H1 (cell line): ENCODE measurements at regions not wholly inside any gene's neighbourhood (a gene's known extent, or its start where the extent isn't known, plus 50 kb on each side); places are given as distances from the start of the nearest gene placed in this dataset.

Experiments used
- CTCF ChIA-PET: fragments of 300-600 bp; sonication (Branson Sonifier 250); formaldehyde crosslinking; loops from one replicate; lab custom pipeline; 2021; ENCODE audit not compliant: partially characterized antibody; lab: Charles Lee
- POLR2A ChIA-PET: fragments of 300-600 bp; sonication (Branson Sonifier 250); formaldehyde crosslinking; loops from one replicate; lab custom pipeline; 2021; ENCODE audit warnings: inconsistent platforms; ENCODE audit not compliant: partially characterized antibody; lab: Charles Lee
- DNase-seq, 2 experiments: peaks; one replicate each; pipeline versions ENCODE4 v3.0.0 to v3.0.0-alpha.2; 2010 to 2022; ENCODE audit warnings: low spot score in 2 of 2, low read depth in 1 of 2, mixed read lengths in 1 of 2
- FAIRE-seq: peaks from 2 replicates; lab custom pipeline; 2011; peaks lifted over from hg19 to GRCh38; lab: Jason Lieb, UNC
- H2AFZ ChIP-seq: 2 replicates; pipeline ENCODE4 v1.8.1; 2012; ENCODE audit warnings: low read length, inconsistent platforms
- H2AK5ac ChIP-seq: 2 replicates; pipeline ENCODE4 v1.6.1; 2013; ENCODE audit warnings: low read depth, low read length
- H2BK120ac ChIP-seq: replicated peaks from 2 replicates; pipeline ENCODE3; 2013; ENCODE audit warnings: low read depth, low read length, inconsistent platforms
- H2BK12ac ChIP-seq: 2 replicates; pipeline ENCODE4 v1.6.1; 2013; ENCODE audit warnings: low read depth, low read length
- H2BK15ac ChIP-seq: 2 replicates; pipeline ENCODE4 v1.6.1; 2013; ENCODE audit warnings: low read length
- H2BK20ac ChIP-seq: 2 replicates; pipeline ENCODE4 v1.6.1; 2013; ENCODE audit warnings: low read length
- H2BK5ac ChIP-seq: 2 replicates; pipeline ENCODE4 v1.6.1; 2013; ENCODE audit warnings: low read depth, low read length
- H3K14ac ChIP-seq: 2 replicates; pipeline ENCODE4 v1.6.1; 2013; ENCODE audit warnings: inconsistent platforms; ENCODE audit not compliant: insufficient read length
- H3K18ac ChIP-seq: 2 replicates; pipeline ENCODE4 v1.6.1; 2013; ENCODE audit warnings: low read length; ENCODE audit errors: extremely low read depth
- H3K23ac ChIP-seq: 2 replicates; pipeline ENCODE4 v1.6.1; 2013; ENCODE audit warnings: inconsistent platforms; ENCODE audit not compliant: insufficient read length
- H3K23me2 ChIP-seq: 2 replicates; pipeline ENCODE4 v1.6.1; 2013; ENCODE audit warnings: low read depth, low read length
- H3K27ac ChIP-seq: 2 replicates; pipeline ENCODE4 v1.6.1; 2011; ENCODE audit warnings: low read depth, low read length, inconsistent platforms
- H3K27me3 ChIP-seq, 4 experiments: replicated peaks in 1 of 4; 1 replicate in 1 of 4; 2 replicates in 3 of 4; pipeline versions ENCODE4 v1.6.1 to v1.8.1; 2011 to 2013; ENCODE audit warnings: low read length in 3 of 4, mild to moderate bottlenecking in 3 of 4, inconsistent platforms in 2 of 4, mixed read lengths in 2 of 4, moderate library complexity in 1 of 4; ENCODE audit not compliant: control insufficient read depth in 3 of 4, insufficient read depth in 3 of 4; ENCODE audit errors: extremely low read depth in 1 of 4
- H3K36me3 ChIP-seq, 4 experiments: 2 replicates each; pipeline versions ENCODE4 v1.6.1 to v1.8.1; 2011 to 2013; ENCODE audit warnings: mild to moderate bottlenecking in 4 of 4, low read length in 3 of 4, moderate library complexity in 2 of 4, control low read depth in 1 of 4, inconsistent platforms in 1 of 4; ENCODE audit not compliant: insufficient read depth in 4 of 4, control insufficient read depth in 2 of 4
- H3K4ac ChIP-seq: replicated peaks from 2 replicates; pipeline ENCODE3; 2013; ENCODE audit warnings: low read length, low read depth, mixed read lengths, inconsistent platforms; ENCODE audit not compliant: insufficient read length
- H3K4me1 ChIP-seq, 4 experiments: replicated peaks in 1 of 4; 1 replicate in 1 of 4; 2 replicates in 3 of 4; pipeline versions ENCODE4 v1.6.1 to v1.8.1; 2011 to 2013; ENCODE audit warnings: low read length in 3 of 4, inconsistent platforms in 2 of 4, mixed read lengths in 1 of 4; ENCODE audit not compliant: insufficient read depth in 4 of 4, control insufficient read depth in 3 of 4
- H3K4me2 ChIP-seq, 2 experiments: 2 replicates each; pipeline versions ENCODE4 v1.6.1 to v1.8.1; 2011 to 2013; ENCODE audit warnings: low read depth in 2 of 2, low read length in 2 of 2, control low read depth in 1 of 2, inconsistent platforms in 1 of 2, mild to moderate bottlenecking in 1 of 2; ENCODE audit not compliant: insufficient read depth in 1 of 2
- H3K4me3 ChIP-seq, 4 experiments: fragments of 200-600, 300-600 bp in 1 of 4; sonication (generic), shearing (Covaris generic), sonication (Bioruptor Twin) in 1 of 4; 2 replicates each; pipeline versions ENCODE4 v1.5.1 to v1.8.1; 2011 to 2016; ENCODE audit warnings: low read length in 4 of 4, low read depth in 3 of 4, control low read depth in 2 of 4, inconsistent platforms in 2 of 4, mild to moderate bottlenecking in 2 of 4, mixed read lengths in 1 of 4, moderate library complexity in 1 of 4; ENCODE audit not compliant: insufficient read depth in 2 of 4; ENCODE audit errors: extremely low read depth in 1 of 4
- H3K56ac ChIP-seq: replicated peaks from 2 replicates; pipeline ENCODE3; 2013; ENCODE audit warnings: low read depth, mild to moderate bottlenecking, mixed read lengths, low read length, inconsistent platforms; ENCODE audit not compliant: insufficient read length
- H3K79me1 ChIP-seq: 2 replicates; pipeline ENCODE4 v1.6.1; 2013; ENCODE audit warnings: low read depth, low read length, control low read depth
- H3K79me2 ChIP-seq, 2 experiments: 2 replicates each; pipeline versions ENCODE4 v1.6.1 to v1.8.1; 2012 to 2013; ENCODE audit warnings: low read length in 2 of 2, mild to moderate bottlenecking in 2 of 2, inconsistent platforms in 1 of 2; ENCODE audit not compliant: insufficient read depth in 2 of 2, control insufficient read depth in 1 of 2
- H3K9ac ChIP-seq, 4 experiments: replicated peaks in 1 of 4; 1 replicate in 1 of 4; 2 replicates in 3 of 4; pipeline versions ENCODE4 v1.6.1 to v1.8.1; 2011 to 2013; ENCODE audit warnings: low read depth in 3 of 4, low read length in 3 of 4, control low read depth in 2 of 4, mild to moderate bottlenecking in 2 of 4, moderate library complexity in 2 of 4, inconsistent platforms in 1 of 4; ENCODE audit errors: extremely low read depth in 1 of 4
- H3K9me3 ChIP-seq, 2 experiments: 2 replicates each; pipeline versions ENCODE4 v1.6.1 to v1.8.1; 2012 to 2013; ENCODE audit warnings: mild to moderate bottlenecking in 2 of 2, moderate library complexity in 2 of 2, control low read depth in 1 of 2, inconsistent platforms in 1 of 2, low read depth in 1 of 2, low read length in 1 of 2, mixed read lengths in 1 of 2; ENCODE audit not compliant: insufficient read depth in 2 of 2
- H4K20me1 ChIP-seq, 2 experiments: replicated peaks in 1 of 2; 2 replicates each; pipeline versions ENCODE3 to v1.8.1; 2011 to 2013; ENCODE audit warnings: inconsistent platforms in 2 of 2, low read length in 2 of 2, mild to moderate bottlenecking in 1 of 2; ENCODE audit not compliant: insufficient read depth in 2 of 2, control insufficient read depth in 1 of 2
- H4K5ac ChIP-seq: 2 replicates; pipeline ENCODE4 v1.6.1; 2013; ENCODE audit warnings: low read length, low read depth, mixed read lengths, inconsistent platforms; ENCODE audit not compliant: insufficient read length
- H4K8ac ChIP-seq: 2 replicates; pipeline ENCODE4 v1.8.0; 2013; ENCODE audit warnings: mild to moderate bottlenecking, moderate library complexity, low read length, inconsistent platforms; ENCODE audit not compliant: insufficient read depth; ENCODE audit errors: extremely low read depth
- H4K91ac ChIP-seq: replicated peaks from 2 replicates; pipeline ENCODE3; 2013; ENCODE audit warnings: low read length, mixed read lengths, inconsistent platforms; ENCODE audit not compliant: insufficient read length
- HDAC2 ChIP-seq, 2 experiments: fragments of 300-600 bp in 1 of 2; sonication (generic) in 1 of 2; IDR thresholded peaks; 2 replicates each; pipeline ENCODE4 v1.6.1; 2011 to 2012; ENCODE audit warnings: low read depth in 2 of 2, low read length in 2 of 2, mild to moderate bottlenecking in 2 of 2, moderate library complexity in 2 of 2, borderline replicate concordance in 1 of 2, inconsistent platforms in 1 of 2
- SIN3A ChIP-seq, 2 experiments: IDR thresholded peaks in 1 of 2; conservative IDR thresholded peaks in 1 of 2; 2 replicates each; pipeline ENCODE4 v1.6.1; 2011 to 2012; ENCODE audit warnings: low read length in 2 of 2, improper control_type of control experiment in 1 of 2, low read depth in 1 of 2, mild to moderate bottlenecking in 1 of 2
- WGBS, 2 experiments: shearing (Covaris generic) in 1 of 2; methylation state at CpG; one replicate each; pipeline versions ENCODE4 v1.1.6 to v1.1.7; 2013 to 2015; ENCODE audit warnings: low lambda C conversion rate in 2 of 2, mixed read lengths in 2 of 2, inconsistent platforms in 1 of 2, low coverage in 1 of 2, missing lambda C conversion rate in 1 of 2; ENCODE audit not compliant: insufficient replicate concordance in 2 of 2, insufficient coverage in 1 of 2, insufficient read length in 1 of 2; ENCODE audit errors: extremely low coverage in 1 of 2, missing lambda C conversion rate in 1 of 2; 5-methylcytosine and 5-hydroxymethylcytosine counted together

- no peaks in the 10 kb centered on the region for H3K23me2 ChIP-seq
- no peaks in the 10 kb centered on the region for H3K4me1 ChIP-seq
- H3K36me3 ChIP-seq = no peaks in the 10 kb centered on the region
- no peak overlapping the region for H3K56ac ChIP-seq
- no peaks in the 10 kb centered on the region for H3K27me3 ChIP-seq
- H4K91ac ChIP-seq = no peak overlapping the region
- no peak overlapping the region for H2BK120ac ChIP-seq
- H3K79me2 ChIP-seq = no peaks in the 10 kb centered on the region
- no peak overlapping the region for H2BK5ac ChIP-seq
- 81% methylated on average over 15 of the region's 15 CpGs; no CpG with 5 or more reads in 1 of the 2 experiments for WGBS, 2 experiments
- peaks cover 0 to 3% of the 10 kb centered on the region in 2 experiments for H4K20me1 ChIP-seq
- H3K14ac ChIP-seq = no peak overlapping the region
- no peak overlapping the region for H3K9ac ChIP-seq
- H3K9me3 ChIP-seq = no peaks in the 10 kb centered on the region
- no peak overlapping the region for H2AK5ac ChIP-seq
- CTCF ChIA-PET = interaction anchor here (1.3 to 1.5 kb wide), 3 partner anchors 10 to 162 kb away, joined by 3 to 4 read pairs (median 4); no protein-coding TSS in a partner anchor
- no peak overlapping the region for H3K27ac ChIP-seq
- no peak overlapping the region for H2BK15ac ChIP-seq
- no peak overlapping the region for H2AFZ ChIP-seq
- no peaks in the 10 kb centered on the region for H3K79me1 ChIP-seq
- TF ChIP-seq HDAC2 (IDR thresholded peaks at IDR 0.05; ENCODE audit: borderline replicate concordance in 1 of 2, low read depth in 2 of 2, low read length in 2 of 2) (no peak), SIN3A (conservative IDR thresholded peaks at IDR 0.05 in 1 of 2, IDR thresholded peaks at IDR 0.05 in 1 of 2; ENCODE audit: low read depth in 1 of 2, low read length in 2 of 2) (peak in 1 of 2 experiments; percentile 58; a peak in 1 of 4 replicates)
- TF ChIP-seq, all 59 proteins: peak for 1
- H3K4me3 ChIP-seq = no peak overlapping the region
- POLR2A ChIA-PET = interaction anchor here (1.5 kb wide), 1 partner anchor 62 kb away, joined by 5 read pairs; no protein-coding TSS in a partner anchor
- H3K4ac ChIP-seq = no peak overlapping the region
- no peak overlapping the region for H2BK20ac ChIP-seq
- DNase-seq (peak in 1 of 2 experiments; percentile 79), FAIRE-seq (no peak)
- no peak overlapping the region for H3K4me2 ChIP-seq
- H3K18ac ChIP-seq = no peak overlapping the region
- H3K23ac ChIP-seq = no peak overlapping the region
- no peak overlapping the region for H2BK12ac ChIP-seq
- no peak overlapping the region for H4K5ac ChIP-seq
- H4K8ac ChIP-seq = no peak overlapping the region
Measured at GRCh38 chr22:49208768-49209252, 618.9 kb downstream of the BRD1 start.
